NCI-H2081 treated with DMSO at 0.1 percent for 48 hours (cell line): ENCODE measurements at regions not wholly inside any gene's neighbourhood (a gene's known extent, or its start where the extent isn't known, plus 50 kb on each side); places are given as distances from the start of the nearest gene placed in this dataset.
"Not testable (repeated sequence)": the region's sequence is repeated elsewhere in the genome, so short reads cannot be mapped to it uniquely, and the experiment has no call there.

Source experiments
- DNase-seq: peaks from one replicate; lab custom pipeline; 2025; lab: John Stamatoyannopoulos, UW

DNA sequence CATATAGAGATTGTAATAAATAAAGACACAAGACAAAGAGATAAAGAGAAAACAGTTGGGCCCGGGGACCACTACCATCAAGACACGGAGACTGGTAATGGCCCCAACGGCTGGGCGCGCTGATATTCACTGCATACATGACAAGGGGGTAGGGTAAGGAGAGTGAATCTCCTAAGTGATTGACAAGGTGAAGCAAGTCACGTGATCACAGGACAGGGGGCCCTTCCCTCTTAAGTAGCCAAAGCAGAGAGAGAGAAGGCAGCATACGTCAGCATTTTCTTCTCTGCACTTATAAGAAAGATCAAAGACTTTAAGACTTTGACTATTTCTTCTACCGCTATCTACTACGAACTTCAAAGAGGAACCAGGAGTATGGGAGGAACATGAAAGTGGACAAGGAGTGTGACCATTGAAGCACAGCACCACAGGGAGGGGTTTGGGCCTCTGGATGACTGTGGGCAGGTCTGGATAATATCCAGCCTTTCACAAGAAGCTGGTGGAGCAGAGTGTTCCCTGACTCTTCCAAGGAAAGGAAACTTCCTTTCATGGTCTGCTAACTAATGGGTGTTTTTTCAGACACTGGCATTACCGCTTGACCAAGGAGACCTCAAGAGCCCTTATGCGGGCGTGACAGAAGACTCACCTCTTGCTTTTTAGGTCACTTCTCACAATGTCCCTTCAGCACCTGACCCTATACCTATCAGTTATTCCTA lies 75.6 kb downstream of the MRPL39 start:
- DNase-seq = not testable (repeated sequence)

DNA sequence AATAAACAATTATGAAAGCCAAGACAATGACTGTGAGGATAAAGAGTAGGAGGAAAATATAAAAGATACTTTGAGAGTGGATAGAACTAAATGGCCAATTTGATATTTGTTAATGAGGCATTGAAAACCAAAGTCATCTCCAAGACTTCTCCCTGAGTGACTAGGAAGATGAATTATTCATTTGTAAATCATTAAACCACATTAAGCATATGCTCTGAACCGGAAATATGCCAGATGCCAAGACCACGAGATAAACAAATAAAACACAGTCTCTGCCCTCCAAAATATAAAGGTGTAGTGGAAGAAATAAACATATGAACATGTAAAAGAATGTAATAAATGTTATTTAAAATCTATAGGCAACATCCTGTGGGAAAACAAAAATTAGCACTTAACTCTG lies 78.8 kb downstream of the MRPL39 start:
- DNase-seq = no peak

DNA sequence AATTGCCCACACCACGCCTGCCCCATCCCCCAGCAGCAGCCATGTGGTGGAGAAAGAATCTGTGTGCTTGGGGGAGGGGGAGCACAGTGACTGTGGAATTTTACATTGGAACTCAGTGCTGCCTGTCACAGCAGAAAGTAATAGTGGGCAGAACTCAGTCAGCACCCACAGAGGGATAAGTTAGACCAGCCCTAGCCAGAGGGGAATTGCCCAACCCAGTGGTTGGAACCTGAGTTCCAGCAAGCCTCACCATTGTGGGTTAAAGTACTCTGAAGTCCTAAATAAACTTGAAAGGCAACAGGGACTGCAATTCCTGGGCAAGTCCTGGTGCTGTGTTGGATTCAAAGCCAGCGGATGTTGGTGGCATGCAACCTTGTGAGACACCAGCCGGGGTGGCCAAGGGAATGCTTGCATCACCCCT lies 88.8 kb downstream of the MRPL39 start:
- DNase-seq = no peak

DNA sequence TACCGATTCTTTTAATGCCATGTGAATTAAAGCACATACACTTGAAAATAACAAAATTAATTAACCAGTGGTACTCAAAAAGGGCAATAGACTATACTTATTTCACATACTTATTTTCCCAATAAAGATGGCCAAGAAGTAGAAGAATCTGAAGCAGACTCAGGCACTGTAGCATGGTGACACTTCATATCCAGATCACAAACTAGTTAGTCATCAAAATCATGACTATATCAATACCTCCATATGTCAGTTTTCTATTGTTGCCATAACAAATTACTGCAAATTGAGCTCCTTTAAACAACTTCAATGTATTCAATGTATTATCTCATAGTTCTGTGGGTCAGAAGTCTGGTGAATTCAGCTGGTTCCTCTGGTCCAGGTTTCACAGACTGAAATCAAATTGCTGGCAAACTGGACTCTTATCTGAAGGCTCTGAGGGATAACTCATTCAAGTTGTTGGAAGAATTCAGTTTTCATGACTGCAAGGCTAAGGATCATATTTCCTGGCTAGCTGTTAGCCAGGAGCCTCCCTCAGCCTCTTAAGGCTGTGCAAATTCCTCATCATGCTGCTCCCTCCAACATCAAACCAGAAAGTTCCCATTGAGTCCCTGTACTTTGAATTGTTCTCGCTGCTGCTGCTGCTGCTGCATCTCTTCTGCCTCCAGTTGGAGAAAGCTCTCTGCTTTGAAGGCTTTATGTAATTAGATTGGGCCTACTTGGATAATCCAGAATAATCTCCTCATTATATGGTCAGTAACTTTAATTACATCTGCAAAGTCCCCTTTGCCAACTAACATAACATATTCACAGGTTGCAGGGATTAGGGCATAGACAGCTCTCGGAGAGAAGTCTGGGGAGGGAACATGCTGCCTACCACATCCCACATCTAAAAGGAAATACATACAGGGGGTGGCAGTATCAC lies 91.5 kb downstream of the MRPL39 start:
- no peak for DNase-seq

DNA sequence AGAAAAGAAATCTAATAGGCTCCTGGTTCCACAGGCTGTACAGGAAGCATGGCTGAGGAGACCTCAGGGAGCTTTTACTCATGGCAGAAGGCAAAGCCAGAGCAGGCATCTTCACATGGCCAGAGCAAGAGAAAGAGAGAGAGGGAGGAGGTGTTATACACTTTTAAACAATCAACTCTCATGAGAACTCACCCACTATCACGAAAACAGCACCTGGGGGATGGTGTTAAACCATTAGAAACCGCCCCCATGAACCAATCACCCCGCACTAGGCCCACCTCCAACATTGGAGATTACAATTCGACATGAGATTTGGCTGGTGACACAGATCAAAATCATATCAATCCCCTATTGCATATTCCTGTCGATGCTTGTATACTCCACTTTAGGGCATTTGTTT lies 93.5 kb downstream of the MRPL39 start:
- no peak for DNase-seq

DNA sequence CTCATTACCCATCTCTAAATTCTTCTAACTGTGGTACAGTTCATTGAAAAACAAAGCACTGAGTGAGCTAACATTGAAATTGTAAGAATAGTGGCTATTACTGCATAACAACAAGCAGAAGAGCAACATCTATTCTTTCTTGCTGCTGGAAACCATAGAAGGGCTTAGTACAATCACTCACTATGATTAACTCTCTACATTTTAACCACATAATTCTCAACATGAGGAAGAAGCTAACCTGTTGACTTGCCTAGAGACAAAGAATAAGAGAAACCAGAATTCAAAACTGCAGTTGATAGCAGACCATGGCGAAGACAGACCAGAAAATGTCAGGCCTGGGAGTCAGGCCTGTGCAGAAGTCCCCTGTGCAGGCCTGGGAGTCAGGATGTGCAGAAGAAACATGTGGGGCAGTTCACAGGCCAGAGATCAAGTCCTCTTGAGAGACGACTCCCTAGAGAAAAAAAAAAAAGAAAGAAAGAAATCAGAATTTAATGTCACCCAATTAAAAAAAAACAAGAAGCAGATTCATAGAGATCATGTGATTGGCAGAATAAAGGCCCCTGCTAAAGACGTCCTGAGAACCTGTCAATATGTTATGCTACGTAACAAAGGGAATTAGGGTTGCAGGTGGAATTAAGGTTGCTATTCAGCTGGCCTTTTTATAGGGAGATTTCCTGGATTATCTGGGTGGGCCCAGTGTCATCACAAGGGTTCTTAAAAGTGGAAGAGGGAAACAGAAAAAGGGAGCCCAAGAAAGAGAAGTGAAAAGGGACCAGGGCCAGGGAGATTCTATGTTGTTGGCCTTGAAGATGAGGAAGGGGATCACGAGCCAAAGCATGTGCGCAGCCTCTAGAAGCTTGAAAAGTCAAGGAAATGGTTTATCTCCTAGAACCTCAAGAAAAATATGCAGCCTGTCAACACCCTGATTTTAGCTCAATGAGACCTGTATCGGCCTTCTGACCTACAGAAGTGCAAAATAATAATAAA lies 94.9 kb downstream of the MRPL39 start:
- DNase-seq = no peak

DNA sequence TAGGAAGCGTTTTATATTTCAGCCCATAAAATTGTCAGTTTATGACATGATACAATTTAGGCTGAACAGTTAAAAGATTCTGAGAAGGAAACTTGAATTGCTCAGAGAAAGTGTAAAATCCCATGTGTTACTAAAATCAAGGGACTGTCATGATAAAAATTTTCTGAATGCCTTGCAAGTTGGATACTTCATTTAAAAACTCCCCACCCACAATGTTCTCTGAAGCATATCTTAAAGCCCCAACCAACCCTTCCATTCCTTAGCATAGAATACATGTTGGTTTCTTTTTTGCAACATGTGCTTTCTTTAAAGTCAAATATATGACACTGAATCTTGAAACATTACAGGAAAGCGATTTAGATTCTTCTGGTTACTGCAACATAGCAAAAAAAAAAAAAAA lies 97.4 kb downstream of the MRPL39 start:
- DNase-seq = no peak

DNA sequence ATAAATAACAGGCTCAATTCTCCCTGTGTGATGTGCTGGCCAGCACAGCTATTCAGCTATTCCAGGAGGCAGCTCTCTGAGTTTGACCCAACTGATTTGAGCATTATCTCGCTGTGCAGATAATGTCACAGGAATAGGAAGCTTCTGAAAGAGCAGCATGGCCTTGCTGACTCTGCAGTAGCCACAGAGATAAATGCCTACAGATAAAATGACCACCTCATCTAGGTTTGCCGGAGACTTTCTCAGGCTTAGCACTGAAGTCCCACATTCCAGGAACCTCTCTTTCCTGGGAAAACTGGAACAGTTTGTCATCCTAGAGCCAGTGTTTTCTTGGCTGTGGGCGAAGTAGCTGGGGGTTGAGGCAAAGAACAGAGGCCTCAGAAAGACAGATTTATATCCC lies 98.9 kb downstream of the MRPL39 start:
- DNase-seq = no peak

DNA sequence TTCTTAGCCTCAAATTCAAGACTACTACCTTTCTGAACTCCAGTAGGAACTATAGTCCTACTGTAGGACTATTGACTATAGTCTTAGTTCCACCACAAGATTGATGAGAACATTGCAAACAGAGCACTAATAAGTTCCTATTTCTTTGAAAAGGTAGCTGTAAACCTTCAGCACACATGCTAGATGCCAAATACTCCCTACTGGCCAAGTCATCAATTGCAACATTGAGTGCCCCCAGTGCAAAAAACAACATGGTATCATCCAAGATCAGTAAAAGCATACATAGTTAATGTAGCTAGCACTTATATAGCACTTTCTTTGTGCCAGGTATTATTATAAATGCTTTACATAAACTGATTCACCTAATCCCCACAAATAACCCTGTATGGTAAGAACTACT lies 99.8 kb downstream of the MRPL39 start:
- DNase-seq = no peak

DNA sequence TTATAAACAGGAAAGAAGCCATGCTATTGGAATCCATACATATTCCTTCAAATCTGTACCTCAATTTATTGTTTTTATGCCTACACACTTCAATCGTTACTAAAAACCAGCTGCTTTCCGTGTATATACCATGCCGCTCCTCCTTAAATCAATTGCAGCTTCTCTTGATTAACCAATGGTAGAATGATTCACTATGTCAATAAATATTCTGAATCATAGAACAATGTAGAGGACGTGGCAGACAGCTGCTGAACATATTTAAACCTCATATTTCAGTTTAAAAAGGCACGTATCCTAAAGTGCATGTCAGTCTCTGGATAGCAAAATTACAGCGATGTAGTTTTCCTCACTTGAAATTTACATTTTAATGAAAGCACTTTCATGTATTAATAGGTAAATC lies 100.4 kb downstream of the MRPL39 start:
- DNase-seq = no peak

DNA sequence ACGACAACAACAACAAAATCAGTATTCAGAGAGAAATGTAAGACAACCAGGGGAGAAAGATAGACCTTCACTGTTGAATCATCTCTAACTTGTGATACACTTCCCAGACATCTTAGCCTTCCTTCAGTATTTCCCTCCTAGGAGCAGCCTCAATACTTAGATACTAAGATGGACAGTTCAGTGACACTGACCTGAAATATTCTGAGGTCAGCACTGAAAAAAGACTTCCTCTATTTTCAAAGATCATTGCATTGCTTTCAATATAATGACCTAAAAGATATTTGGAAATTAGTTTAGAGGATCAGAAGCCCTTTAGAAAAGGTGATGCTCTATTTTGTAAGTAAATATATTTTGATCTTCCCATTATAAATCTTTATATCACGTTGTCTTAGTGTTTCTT lies 101.0 kb downstream of the MRPL39 start:
- no peak for DNase-seq

DNA sequence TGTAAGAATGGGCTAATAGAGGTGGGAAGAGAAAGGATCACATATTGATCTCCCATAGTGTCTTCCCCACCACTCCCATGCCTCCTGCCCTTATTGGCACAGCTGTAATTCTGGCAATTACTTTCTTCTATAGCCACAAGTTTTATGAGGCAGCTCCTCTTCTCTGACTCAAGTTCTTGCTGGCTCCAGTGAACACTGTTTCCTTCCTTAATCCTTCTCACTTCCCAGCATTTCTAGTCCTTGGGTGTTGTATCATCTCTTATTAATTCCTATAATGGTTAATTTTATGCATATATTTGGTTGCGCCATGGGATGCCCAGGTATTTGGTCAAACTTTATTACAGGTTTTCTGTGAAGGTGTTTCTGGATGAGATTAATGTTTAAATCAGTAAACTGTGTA lies 103.3 kb downstream of the MRPL39 start:
- no peak for DNase-seq

DNA sequence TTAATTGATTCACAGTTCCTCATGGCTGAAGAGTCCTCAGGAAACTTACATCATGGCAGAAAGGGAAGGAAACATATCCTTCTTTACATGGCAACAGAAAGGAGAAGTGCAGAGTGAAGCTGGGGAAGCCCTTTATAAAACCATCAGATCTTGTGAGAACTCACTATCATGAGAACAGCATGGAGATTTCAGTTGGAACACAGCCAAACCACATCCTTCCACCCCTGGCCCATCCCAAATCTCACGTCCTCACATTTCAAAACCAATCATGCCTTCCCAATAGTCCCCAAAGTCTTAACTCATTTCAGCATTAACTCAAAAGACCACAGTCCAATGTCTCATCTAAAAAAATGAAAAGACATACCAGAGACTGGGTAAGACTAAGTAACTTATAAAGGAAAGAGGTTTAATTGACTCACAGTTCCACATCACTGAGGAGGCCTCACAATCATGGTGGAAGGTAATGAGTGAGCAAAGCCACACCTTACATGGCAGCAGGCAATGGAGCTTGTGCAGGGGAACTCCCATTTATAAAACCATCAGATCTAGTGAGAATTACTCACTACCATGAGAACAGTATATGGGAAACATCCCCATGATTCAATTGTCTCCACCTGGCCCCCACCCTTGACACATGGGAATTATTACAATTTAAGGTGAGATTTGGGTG lies 105.2 kb downstream of the MRPL39 start:
- no peak for DNase-seq

DNA sequence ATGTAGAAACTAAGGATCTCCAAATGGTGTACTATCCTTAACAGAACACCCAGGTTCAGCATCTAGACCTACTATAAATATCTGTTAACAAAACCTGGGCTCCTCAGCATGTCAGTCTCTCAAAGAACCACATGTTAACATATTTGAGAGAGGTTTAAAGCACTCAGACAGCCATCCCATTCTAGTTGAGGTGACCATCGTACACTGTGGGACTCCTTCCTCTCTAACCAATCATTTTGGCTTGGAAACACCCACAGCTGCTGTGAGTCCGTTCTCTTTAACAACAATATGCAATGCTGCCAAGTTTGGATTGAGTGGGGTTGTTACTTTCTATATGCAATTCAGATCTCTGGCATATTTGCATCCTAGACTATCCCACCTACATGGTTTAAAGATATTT lies 105.8 kb downstream of the MRPL39 start:
- no peak for DNase-seq

DNA sequence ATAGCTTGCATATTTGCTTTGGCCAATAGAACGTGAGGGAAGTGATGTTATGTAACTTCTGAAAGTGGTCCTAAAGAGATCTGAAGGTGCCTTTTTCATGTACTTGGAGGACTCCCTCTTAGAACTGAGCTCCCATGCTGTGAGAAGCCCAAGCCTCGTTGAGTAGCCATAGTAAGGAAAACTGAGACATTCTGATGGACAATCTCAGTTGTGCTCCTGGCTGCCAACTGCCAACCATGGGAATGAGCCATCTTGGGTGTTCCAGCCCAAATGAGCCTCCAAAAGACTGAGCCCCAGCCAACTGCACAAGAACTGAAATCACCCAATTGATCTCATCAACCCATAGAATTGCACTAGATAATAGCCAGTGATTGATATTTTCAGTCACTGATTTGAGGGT lies 106.7 kb downstream of the MRPL39 start:
- DNase-seq = no peak

DNA sequence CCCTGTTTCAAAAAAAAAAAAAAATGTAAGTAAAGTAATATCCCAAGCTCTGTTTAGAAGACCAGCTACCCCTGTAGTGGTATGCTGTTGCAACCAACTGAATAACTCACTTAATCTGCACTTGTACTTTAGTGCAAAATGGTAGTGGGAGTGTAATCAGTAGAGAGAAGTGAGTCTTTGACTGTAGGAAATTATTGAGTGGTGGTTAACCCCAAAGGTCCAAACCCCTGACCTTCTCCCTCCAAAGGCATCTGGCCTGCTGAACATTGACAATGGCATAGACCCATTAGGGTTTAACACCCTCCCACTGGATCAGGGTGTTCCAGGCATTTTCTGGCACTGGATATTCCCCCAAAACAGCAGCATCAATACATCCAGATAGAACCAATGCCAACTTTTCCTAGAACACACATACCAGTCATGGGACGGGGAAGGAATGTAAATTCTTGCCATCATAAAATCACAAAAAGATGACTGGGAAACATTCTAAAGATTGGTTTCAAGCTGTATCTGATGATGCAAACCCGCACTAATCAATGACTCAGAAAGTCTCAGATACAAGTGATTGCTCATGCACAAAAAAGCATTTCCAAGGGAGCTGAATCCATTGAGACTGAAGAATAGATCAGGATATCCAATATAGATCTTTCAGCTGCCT lies 110.3 kb downstream of the MRPL39 start:
- no peak for DNase-seq

DNA sequence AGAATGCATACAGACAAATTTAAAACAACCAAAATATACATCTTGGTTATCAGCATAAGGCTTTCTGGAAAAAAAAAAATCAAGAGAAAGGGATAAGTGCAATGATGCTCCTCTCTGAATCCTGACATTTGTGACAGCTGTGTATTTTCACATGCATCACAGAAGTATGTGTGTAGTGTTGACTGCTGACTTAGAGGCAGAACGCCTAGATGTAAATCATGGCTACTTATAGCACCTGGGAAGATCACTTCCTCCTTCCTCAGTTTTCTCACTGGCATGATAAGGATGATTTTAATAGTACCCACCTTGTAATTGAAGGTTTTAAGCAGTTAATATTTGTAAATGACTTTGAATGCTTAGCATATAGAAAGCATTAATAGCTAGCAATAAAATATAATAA lies 112.5 kb downstream of the MRPL39 start:
- no peak for DNase-seq

DNA sequence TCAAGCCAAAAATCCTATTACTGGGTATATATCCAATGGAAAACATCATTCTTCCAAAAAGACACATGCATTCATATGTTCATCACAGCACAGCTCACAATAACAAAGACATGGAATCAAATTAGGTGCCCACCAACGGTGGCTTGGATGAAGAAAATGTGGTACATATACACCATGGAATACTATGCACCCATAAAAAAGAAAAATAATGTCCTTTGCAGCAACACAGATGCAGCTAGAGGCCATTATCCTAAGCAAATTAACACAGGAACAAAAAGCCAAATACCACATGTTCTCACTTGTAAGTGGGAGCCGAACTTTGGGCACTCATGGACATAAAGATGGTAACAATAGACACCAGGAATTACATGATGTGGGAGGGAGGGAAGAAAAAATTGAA lies 113.6 kb downstream of the MRPL39 start:
- no peak for DNase-seq

DNA sequence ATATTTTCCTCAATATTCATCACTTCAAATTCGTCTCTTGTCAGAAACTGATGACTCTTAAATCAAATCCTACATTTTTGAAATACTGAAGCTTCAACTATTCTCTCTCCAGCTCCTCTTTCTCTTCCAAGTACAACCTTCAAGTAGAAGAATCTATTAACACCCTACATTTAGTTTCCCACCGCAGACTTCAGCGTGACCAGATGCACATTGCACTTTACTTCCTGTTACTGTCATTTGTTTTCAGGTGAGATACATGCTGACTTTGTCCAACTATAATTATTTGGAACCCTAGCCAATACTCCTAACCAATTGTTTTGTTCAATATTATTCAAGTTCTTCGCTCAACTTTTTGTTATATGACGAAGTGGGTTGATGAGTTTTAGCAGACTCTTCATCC lies 116.0 kb downstream of the MRPL39 start:
- no peak for DNase-seq

DNA sequence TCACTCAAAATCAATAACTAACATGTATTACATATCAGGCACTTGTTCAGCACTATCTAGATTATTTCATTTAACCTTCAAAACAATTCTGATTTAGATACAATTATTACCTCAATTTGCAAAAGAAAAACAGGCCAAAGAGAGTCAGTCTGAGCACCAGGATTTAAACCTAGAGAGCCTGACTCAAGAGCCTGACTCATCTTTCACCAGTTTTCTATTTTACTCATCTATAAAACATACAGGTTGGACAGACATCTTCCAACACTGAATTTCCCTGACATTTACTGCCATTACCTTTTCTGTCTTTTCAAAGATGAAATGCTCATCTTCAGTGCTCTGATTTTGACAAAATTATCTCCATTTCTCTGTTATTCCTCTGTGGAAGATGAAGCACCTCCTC lies 116.5 kb downstream of the MRPL39 start:
- DNase-seq = no peak

DNA sequence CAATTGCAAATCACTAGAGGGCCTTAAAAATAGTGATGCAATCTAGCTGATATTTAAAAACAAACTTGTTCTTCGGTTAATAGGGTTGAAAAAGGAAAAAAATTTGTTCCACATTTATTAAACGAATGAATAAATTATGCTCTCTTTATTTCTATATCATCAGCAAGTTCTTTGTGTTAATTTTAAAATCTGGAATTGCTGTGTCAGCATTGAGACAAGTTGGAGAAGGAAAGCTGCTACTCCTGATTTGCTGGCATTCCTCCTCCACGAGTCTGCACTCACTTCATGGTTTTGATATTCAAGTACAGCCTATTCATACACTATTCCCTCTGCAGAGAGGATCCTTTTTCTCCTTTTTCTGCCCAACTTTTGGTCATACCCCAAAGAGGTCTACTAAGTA lies 117.6 kb downstream of the MRPL39 start:
- no peak for DNase-seq
